Ammon's horn (tissue), 1 donor: ENCODE measurements at regions not wholly inside any gene's neighbourhood (a gene's known extent, or its start where the extent isn't known, plus 50 kb on each side); places are given as distances from the start of the nearest gene placed in this dataset.

Experiments used
- DNase-seq: peaks from one replicate; pipeline ENCODE4 v3.0.0-alpha.2; 2016; ENCODE audit warnings: low spot score

- DNase-seq: no peak
Observed at GRCh38 chr12:102534899-102535298, 54.5 kb upstream of the IGF1 start.

- DNase-seq: no peak
Observed at GRCh38 chr12:102533483-102534215, 53.3 kb upstream of the IGF1 start.
